ENCODE measurements at regions not wholly inside any gene's neighbourhood (a gene's known extent, or its start where the extent isn't known, plus 50 kb on each side); places are given as distances from the start of the nearest gene placed in this dataset. TPM values are rescaled to one million over a fixed set of nuclear protein-coding genes. Genes with fewer than 3 reads are reported as not detected.

DNA sequence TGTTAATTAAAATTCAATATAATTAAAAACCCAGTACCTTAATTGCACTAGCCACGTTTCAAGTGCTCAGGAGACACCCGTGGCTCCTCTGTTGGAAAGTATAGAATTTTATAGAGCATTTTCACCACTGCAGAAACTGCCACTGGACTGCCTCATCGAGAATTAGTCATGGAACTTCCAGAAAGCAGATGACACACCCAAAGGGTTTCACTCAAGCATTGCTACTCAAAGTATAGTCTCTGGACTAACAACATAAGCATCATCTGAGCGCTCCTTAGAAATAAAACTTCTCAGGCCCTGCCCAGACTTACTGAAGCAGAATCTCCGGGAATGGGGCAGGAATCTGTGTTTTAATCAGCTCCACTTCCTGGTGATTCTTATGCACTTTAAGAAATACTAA lies 63.5 kb upstream of the GPR139 start:
- Histone ChIP-seq H3K36me3 (replicated peaks; ENCODE audit: insufficient read depth, low read depth) (no peaks in the 10 kb centered on the region), H4K20me1 (ENCODE audit: insufficient read depth, poor library complexity, severe bottlenecking) (no peaks in the 10 kb centered on the region), H3K4me1 (ENCODE audit: insufficient read depth) (no peaks in the 10 kb centered on the region), H3K4me2 (no peak overlapping the region), H3K9me2 (replicated peaks; ENCODE audit: insufficient read depth) (no peaks in the 10 kb centered on the region), H3K4me3 (no peak overlapping the region), H3K9me3 (ENCODE audit: low read depth) (no peaks in the 10 kb centered on the region), H2AFZ (no peak overlapping the region), H3K79me2 (no peaks in the 10 kb centered on the region), H3K27me3 (peaks cover 6% of the 10 kb centered on the region), H3K27ac (no peak overlapping the region)
- WGBS (ENCODE audit: low lambda C conversion rate, missing lambda C conversion rate), result 78% methylated on average over 5 of the region's 5 CpGs
- TF ChIP-seq EZH2 (IDR thresholded peaks at IDR 0.05; ENCODE audit: borderline replicate concordance) (no peak), EZH2phosphoT487 (IDR thresholded peaks at IDR 0.05; ENCODE audit: low read depth, severe bottlenecking, unreplicated experiment) (no peak)
- TF ChIP-seq, protein P1, sequence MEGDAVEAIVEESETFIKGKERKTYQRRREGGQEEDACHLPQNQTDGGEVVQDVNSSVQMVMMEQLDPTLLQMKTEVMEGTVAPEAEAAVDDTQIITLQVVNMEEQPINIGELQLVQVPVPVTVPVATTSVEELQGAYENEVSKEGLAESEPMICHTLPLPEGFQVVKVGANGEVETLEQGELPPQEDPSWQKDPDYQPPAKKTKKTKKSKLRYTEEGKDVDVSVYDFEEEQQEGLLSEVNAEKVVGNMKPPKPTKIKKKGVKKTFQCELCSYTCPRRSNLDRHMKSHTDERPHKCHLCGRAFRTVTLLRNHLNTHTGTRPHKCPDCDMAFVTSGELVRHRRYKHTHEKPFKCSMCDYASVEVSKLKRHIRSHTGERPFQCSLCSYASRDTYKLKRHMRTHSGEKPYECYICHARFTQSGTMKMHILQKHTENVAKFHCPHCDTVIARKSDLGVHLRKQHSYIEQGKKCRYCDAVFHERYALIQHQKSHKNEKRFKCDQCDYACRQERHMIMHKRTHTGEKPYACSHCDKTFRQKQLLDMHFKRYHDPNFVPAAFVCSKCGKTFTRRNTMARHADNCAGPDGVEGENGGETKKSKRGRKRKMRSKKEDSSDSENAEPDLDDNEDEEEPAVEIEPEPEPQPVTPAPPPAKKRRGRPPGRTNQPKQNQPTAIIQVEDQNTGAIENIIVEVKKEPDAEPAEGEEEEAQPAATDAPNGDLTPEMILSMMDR (IDR thresholded peaks at IDR 0.05; ENCODE audit: poor library complexity), result no peak
- DNase-seq (ENCODE audit: low spot score), result no peak

DNA sequence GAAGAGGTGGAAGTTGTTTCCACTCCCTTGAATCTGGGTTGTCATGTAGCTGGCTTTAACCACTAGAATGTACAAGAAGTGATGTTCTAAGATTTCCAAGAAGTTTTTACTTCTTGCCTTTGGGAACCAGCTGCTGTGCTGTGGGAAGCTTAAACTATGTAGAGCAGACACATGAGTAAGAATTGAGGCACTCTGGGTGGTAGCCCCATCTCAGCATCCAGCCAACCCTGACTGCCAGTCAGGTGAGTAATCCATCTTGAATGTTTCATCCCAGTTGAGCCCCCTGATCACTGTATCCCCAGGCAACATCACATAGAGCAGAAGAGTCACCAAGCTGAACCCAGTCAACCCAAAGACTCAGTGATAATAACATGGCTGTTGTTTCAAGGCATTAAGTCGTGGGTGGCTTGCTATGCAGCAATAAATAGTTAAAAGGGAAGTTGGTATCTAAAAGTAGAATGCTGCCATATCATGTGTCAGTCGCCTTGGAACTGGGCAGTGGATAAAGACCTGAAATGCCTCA lies 62.8 kb upstream of the GPR139 start:
- no peak overlapping the region for H3K4me2 ChIP-seq
- H2AFZ ChIP-seq, result no peak overlapping the region
- no peak overlapping the region for H3K27ac ChIP-seq
- no peak for DNase-seq (ENCODE audit: low spot score)
- no peak overlapping the region for H3K4me3 ChIP-seq
- H4K20me1 ChIP-seq (ENCODE audit: insufficient read depth, poor library complexity, severe bottlenecking), result no peaks in the 10 kb centered on the region
- no peaks in the 10 kb centered on the region for H3K4me1 ChIP-seq (ENCODE audit: insufficient read depth)
- WGBS (ENCODE audit: low lambda C conversion rate, missing lambda C conversion rate), result 75% methylated on average over 2 of the region's 2 CpGs
- no peak for TF ChIP-seq EZH2 (IDR thresholded peaks at IDR 0.05; ENCODE audit: borderline replicate concordance)
- no peak for TF ChIP-seq EZH2phosphoT487 (IDR thresholded peaks at IDR 0.05; ENCODE audit: low read depth, severe bottlenecking, unreplicated experiment)
- TF ChIP-seq, protein P1 (IDR thresholded peaks at IDR 0.05; ENCODE audit: poor library complexity), result no peak
- H3K36me3 ChIP-seq (replicated peaks; ENCODE audit: insufficient read depth, low read depth), result no peaks in the 10 kb centered on the region
- H3K27me3 ChIP-seq, result peaks cover 6% of the 10 kb centered on the region
- H3K9me2 ChIP-seq (replicated peaks; ENCODE audit: insufficient read depth), result no peaks in the 10 kb centered on the region
- no peaks in the 10 kb centered on the region for H3K79me2 ChIP-seq
- no peaks in the 10 kb centered on the region for H3K9me3 ChIP-seq (ENCODE audit: low read depth)

DNA sequence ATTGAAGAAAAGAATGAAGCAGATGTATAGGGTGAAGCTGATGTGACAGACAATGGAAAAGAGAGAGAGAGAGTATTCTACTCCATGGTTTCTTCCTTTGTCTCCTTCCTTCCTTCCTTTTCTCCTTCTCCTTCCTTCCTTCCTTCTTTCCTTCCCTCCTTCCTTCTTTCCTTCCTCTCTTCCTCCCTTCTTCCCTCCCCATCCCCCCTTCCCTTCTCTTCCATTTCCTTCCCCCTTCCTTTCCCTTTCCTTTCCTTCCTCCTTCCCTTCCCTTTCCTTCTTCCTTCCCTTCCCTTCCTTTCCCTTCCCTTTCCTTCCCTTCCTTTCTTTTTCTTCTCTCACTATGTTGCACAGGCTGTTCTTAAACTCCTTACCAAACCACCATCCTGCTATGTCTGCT lies 55.7 kb upstream of the GPR139 start:
- Histone ChIP-seq H3K9me3 (ENCODE audit: low read depth) (no peaks in the 10 kb centered on the region), H4K20me1 (ENCODE audit: insufficient read depth, poor library complexity, severe bottlenecking) (no peaks in the 10 kb centered on the region)

More for the DNA sequence above, 55.7 kb upstream of the GPR139 start:
- Histone ChIP-seq H3K9me2 (replicated peaks; ENCODE audit: insufficient read depth) (no peaks in the 10 kb centered on the region), H3K79me2 (no peaks in the 10 kb centered on the region), H2AFZ (no peak overlapping the region), H3K27ac (no peak overlapping the region), H3K4me3 (no peak overlapping the region), H3K36me3 (replicated peaks; ENCODE audit: insufficient read depth, low read depth) (no peaks in the 10 kb centered on the region), H3K4me2 (no peak overlapping the region), H3K27me3 (no peaks in the 10 kb centered on the region), H3K4me1 (ENCODE audit: insufficient read depth) (no peaks in the 10 kb centered on the region)
- DNase-seq (ENCODE audit: low spot score), result no peak
- TF ChIP-seq, protein P1 (IDR thresholded peaks at IDR 0.05; ENCODE audit: poor library complexity), result no peak
- TF ChIP-seq EZH2phosphoT487 (IDR thresholded peaks at IDR 0.05; ENCODE audit: low read depth, severe bottlenecking, unreplicated experiment) (no peak), EZH2 (IDR thresholded peaks at IDR 0.05; ENCODE audit: borderline replicate concordance) (no peak)

Small RNAs in the stretch of these regions (small RNA-seq; reads per million reads assigned to genes)
- not detected for gene SNRPEP3

Measured in hepatocyte (in vitro differentiated cells).